GM18868 (cell line): ENCODE measurements at regions not wholly inside any gene's neighbourhood (a gene's known extent, or its start where the extent isn't known, plus 50 kb on each side); places are given as distances from the start of the nearest gene placed in this dataset.
"Not testable (repeated sequence)": the region's sequence is repeated elsewhere in the genome, so short reads cannot be mapped to it uniquely, and the experiment has no call there.

Experiments
- ATAC-seq: cut with Tn5 transposase; IDR thresholded peaks from one replicate; pipeline ENCODE4 v1.9.1; 2021; ENCODE audit warnings: mild to moderate bottlenecking, moderate library complexity; ENCODE audit not compliant: unreplicated experiment

GRCh38 chr2:52264488-52264887 lies 1232.6 kb upstream of the NRXN1 start:
- no peak for ATAC-seq

GRCh38 chr2:52260904-52261303 lies 1229.0 kb upstream of the NRXN1 start:
- no peak for ATAC-seq

- not testable (repeated sequence) for ATAC-seq
Measured at GRCh38 chr2:52258967-52259366, 1227.0 kb upstream of the NRXN1 start.

- ATAC-seq: no peak
Measured at GRCh38 chr2:52258038-52258437, 1226.1 kb upstream of the NRXN1 start.

- ATAC-seq: no peak
Measured at GRCh38 chr2:52253416-52253980, 1221.6 kb upstream of the NRXN1 start.

GRCh38 chr2:52238782-52239181 lies 1206.8 kb upstream of the NRXN1 start:
- ATAC-seq: no peak

- no peak for ATAC-seq
Measured at GRCh38 chr2:52222128-52222527, 1190.2 kb upstream of the NRXN1 start.

- ATAC-seq: no peak
Measured at GRCh38 chr2:52220393-52220792, 1188.5 kb upstream of the NRXN1 start.

- no peak for ATAC-seq
Measured at GRCh38 chr2:52210611-52211010, 1178.7 kb upstream of the NRXN1 start.

- ATAC-seq: no peak
Measured at GRCh38 chr2:52210161-52210560, 1178.2 kb upstream of the NRXN1 start.

- no peak for ATAC-seq
Measured at GRCh38 chr2:52194342-52194741, 1162.4 kb upstream of the NRXN1 start.

- no peak for ATAC-seq
Measured at GRCh38 chr2:52193804-52194203, 1161.9 kb upstream of the NRXN1 start.

- ATAC-seq: no peak
Measured at GRCh38 chr2:52192656-52193055, 1160.7 kb upstream of the NRXN1 start.

- no peak for ATAC-seq
Measured at GRCh38 chr2:52181080-52181479, 1149.1 kb upstream of the NRXN1 start.

- ATAC-seq: no peak
Measured at GRCh38 chr2:52178845-52179244, 1146.9 kb upstream of the NRXN1 start.

GRCh38 chr2:52145005-52145404 lies 1113.1 kb upstream of the NRXN1 start:
- ATAC-seq: no peak

GRCh38 chr2:52144590-52144989 lies 1112.7 kb upstream of the NRXN1 start:
- ATAC-seq: no peak

GRCh38 chr2:52141076-52141475 lies 1109.1 kb upstream of the NRXN1 start:
- no peak for ATAC-seq

- ATAC-seq: no peak
Measured at GRCh38 chr2:52139241-52139640, 1107.3 kb upstream of the NRXN1 start.

GRCh38 chr2:52135235-52135634 lies 1103.3 kb upstream of the NRXN1 start:
- no peak for ATAC-seq

- ATAC-seq: no peak
Measured at GRCh38 chr2:52128081-52128480, 1096.1 kb upstream of the NRXN1 start.

- no peak for ATAC-seq
Measured at GRCh38 chr2:52127527-52127926, 1095.6 kb upstream of the NRXN1 start.

- no peak for ATAC-seq
Measured at GRCh38 chr2:52117299-52117698, 1085.4 kb upstream of the NRXN1 start.
